Neural progenitor cell (in vitro differentiated cells): ENCODE measurements at regions not wholly inside any gene's neighbourhood (a gene's known extent, or its start where the extent isn't known, plus 50 kb on each side); places are given as distances from the start of the nearest gene placed in this dataset.

Experiments
- EZH2 ChIP-seq: fragments of 200-600 bp; sonication (generic); IDR thresholded peaks from 2 replicates; pipeline ENCODE4 v1.6.1; 2017; ENCODE audit warnings: antibody characterized with exemption, mild to moderate bottlenecking, moderate library complexity
- TF ChIP-seq, protein P1 (sequence below): fragments of 200-600 bp; sonication (generic); IDR thresholded peaks from 2 replicates; pipeline ENCODE4 v1.5.1; 2017; ENCODE audit warnings: antibody characterized with exemption, mild to moderate bottlenecking

- TF ChIP-seq, protein P1, sequence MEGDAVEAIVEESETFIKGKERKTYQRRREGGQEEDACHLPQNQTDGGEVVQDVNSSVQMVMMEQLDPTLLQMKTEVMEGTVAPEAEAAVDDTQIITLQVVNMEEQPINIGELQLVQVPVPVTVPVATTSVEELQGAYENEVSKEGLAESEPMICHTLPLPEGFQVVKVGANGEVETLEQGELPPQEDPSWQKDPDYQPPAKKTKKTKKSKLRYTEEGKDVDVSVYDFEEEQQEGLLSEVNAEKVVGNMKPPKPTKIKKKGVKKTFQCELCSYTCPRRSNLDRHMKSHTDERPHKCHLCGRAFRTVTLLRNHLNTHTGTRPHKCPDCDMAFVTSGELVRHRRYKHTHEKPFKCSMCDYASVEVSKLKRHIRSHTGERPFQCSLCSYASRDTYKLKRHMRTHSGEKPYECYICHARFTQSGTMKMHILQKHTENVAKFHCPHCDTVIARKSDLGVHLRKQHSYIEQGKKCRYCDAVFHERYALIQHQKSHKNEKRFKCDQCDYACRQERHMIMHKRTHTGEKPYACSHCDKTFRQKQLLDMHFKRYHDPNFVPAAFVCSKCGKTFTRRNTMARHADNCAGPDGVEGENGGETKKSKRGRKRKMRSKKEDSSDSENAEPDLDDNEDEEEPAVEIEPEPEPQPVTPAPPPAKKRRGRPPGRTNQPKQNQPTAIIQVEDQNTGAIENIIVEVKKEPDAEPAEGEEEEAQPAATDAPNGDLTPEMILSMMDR, result no peak
- no peak for TF ChIP-seq EZH2
These were observed 107.4 kb upstream of the FRMD1 start for GRCh38 chr6:168186438-168186837.
